GM23338 (cell line): ENCODE measurements at regions not wholly inside any gene's neighbourhood (a gene's known extent, or its start where the extent isn't known, plus 50 kb on each side); places are given as distances from the start of the nearest gene placed in this dataset.

Experiments
- ATAC-seq: fragments of 200-7000 bp; cut with Tn5 transposase; 3 replicates; pipeline ENCODE4 v1.9.1; 2020
- DNase-seq: peaks from one replicate; pipeline ENCODE4 v3.0.0-alpha.2; 2015; ENCODE audit warnings: low spot score
- H2AFZ ChIP-seq: fragments of 200-600 bp; sonication (generic); 2 replicates; pipeline ENCODE4 v1.8.0; 2016; ENCODE audit warnings: antibody characterized with exemption, mild to moderate bottlenecking, moderate library complexity
- H3F3A ChIP-seq: fragments of 200-600 bp; sonication (generic); replicated peaks from 2 replicates; pipeline ENCODE4 v1.8.0; 2017; ENCODE audit warnings: antibody characterized with exemption, mixed run types, low read depth
- H3K27ac ChIP-seq: fragments of 200-600 bp; sonication (generic); 2 replicates; pipeline ENCODE4 v1.6.1; 2016; ENCODE audit warnings: low read depth
- H3K27me3 ChIP-seq: fragments of 200-600 bp; sonication (generic); 2 replicates; pipeline ENCODE4 v1.8.0; 2016; ENCODE audit warnings: mild to moderate bottlenecking, mixed run types, moderate library complexity; ENCODE audit not compliant: insufficient read depth
- H3K36me3 ChIP-seq: fragments of 200-600 bp; sonication (generic); 2 replicates; pipeline ENCODE4 v1.8.0; 2016; ENCODE audit warnings: mild to moderate bottlenecking; ENCODE audit not compliant: insufficient read depth
- H3K4me1 ChIP-seq: fragments of 200-600 bp; sonication (generic); 2 replicates; pipeline ENCODE4 v1.8.0; 2016; ENCODE audit warnings: mild to moderate bottlenecking, moderate library complexity; ENCODE audit not compliant: insufficient read depth
- H3K4me2 ChIP-seq: fragments of 200-600 bp; sonication (generic); 2 replicates; pipeline ENCODE4 v1.7.1; 2017; ENCODE audit warnings: mixed run types
- H3K4me3 ChIP-seq: fragments of 200-600 bp; sonication (generic); 2 replicates; pipeline ENCODE4 v1.6.1; 2016; ENCODE audit warnings: mixed run types
- H3K79me2 ChIP-seq: fragments of 200-600 bp; sonication (generic); replicated peaks from 2 replicates; pipeline ENCODE4 v1.8.0; 2017; ENCODE audit warnings: mild to moderate bottlenecking; ENCODE audit not compliant: insufficient read depth
- H3K9me2 ChIP-seq: fragments of 200-600 bp; sonication (generic); 2 replicates; pipeline ENCODE4 v1.8.0; 2017; ENCODE audit not compliant: insufficient read depth
- H4K20me1 ChIP-seq: fragments of 200-600 bp; sonication (generic); replicated peaks from 2 replicates; pipeline ENCODE4 v1.8.0; 2017; ENCODE audit warnings: mild to moderate bottlenecking; ENCODE audit not compliant: insufficient read depth
- H3K27ac Mint-ChIP-seq: 2 replicates; pipeline ENCODE4 v1.8.0; 2020; ENCODE audit warnings: inconsistent platforms, mild to moderate bottlenecking, moderate library complexity, mixed read lengths
- H3K27me3 Mint-ChIP-seq: 3 replicates; pipeline ENCODE4 v1.8.0; 2022; ENCODE audit warnings: low read depth, mild to moderate bottlenecking, moderate library complexity, mixed read lengths, inconsistent platforms; ENCODE audit not compliant: insufficient read depth, poor library complexity
- H3K36me3 Mint-ChIP-seq: 3 replicates; pipeline ENCODE4 v1.8.0; 2021; ENCODE audit warnings: low read depth, mild to moderate bottlenecking, inconsistent platforms, moderate library complexity, mixed read lengths
- H3K4me1 Mint-ChIP-seq: 3 replicates; pipeline ENCODE4 v1.8.0; 2020; ENCODE audit warnings: mild to moderate bottlenecking, inconsistent platforms, mixed read lengths
- H3K4me3 Mint-ChIP-seq: 3 replicates; pipeline ENCODE4 v1.8.0; 2021; ENCODE audit warnings: moderate library complexity, mild to moderate bottlenecking, inconsistent platforms, mixed read lengths
- H3K9me3 Mint-ChIP-seq: 3 replicates; pipeline ENCODE4 v1.8.0; 2020; ENCODE audit warnings: moderate library complexity, mild to moderate bottlenecking, inconsistent platforms, mixed read lengths
- CREB1 ChIP-seq: fragments of 250-450 bp; sonication (Bioruptor Pico); IDR thresholded peaks from 2 replicates; pipeline ENCODE4 v1.5.0; 2020; ENCODE audit warnings: low read depth, mild to moderate bottlenecking, moderate library complexity
- CTCF ChIP-seq, 2 experiments: fragments of 200-600 bp in 1 of 2; sonication (generic) in 1 of 2; conservative IDR thresholded peaks; 2 replicates each; pipeline versions ENCODE4 v1.5.1 to v1.6.1; 2016 to 2017; ENCODE audit warnings: antibody characterized with exemption in 2 of 2, low read depth in 2 of 2, mild to moderate bottlenecking in 2 of 2, moderate library complexity in 1 of 2
- ETS1 ChIP-seq: IDR thresholded peaks from 2 replicates; pipeline ENCODE4 v1.6.1; 2016; ENCODE audit warnings: antibody characterized with exemption
- EZH2 ChIP-seq: fragments of 200-600 bp; sonication (generic); IDR thresholded peaks from one replicate; pipeline ENCODE4 v1.8.0; 2017; ENCODE audit warnings: antibody characterized with exemption, mild to moderate bottlenecking, low read depth; ENCODE audit not compliant: unreplicated experiment
- EZH2phosphoT487 ChIP-seq: fragments of 200-600 bp; sonication (generic); IDR thresholded peaks from one replicate; pipeline ENCODE4 v1.8.1; 2018; ENCODE audit warnings: antibody characterized with exemption; ENCODE audit not compliant: unreplicated experiment
- JUNB ChIP-seq: IDR thresholded peaks from one replicate; pipeline ENCODE4 v1.6.1; 2016; ENCODE audit warnings: antibody characterized with exemption; ENCODE audit not compliant: unreplicated experiment
- NANOG ChIP-seq: IDR thresholded peaks from 2 replicates; pipeline ENCODE4 v1.6.1; 2016; ENCODE audit warnings: antibody characterized with exemption, borderline replicate concordance
- POLR2AphosphoS5 ChIP-seq: IDR thresholded peaks from 2 replicates; pipeline ENCODE4 v1.6.1; 2016; ENCODE audit warnings: antibody characterized with exemption, low read depth
- REST ChIP-seq: IDR thresholded peaks from one replicate; pipeline ENCODE4 v1.6.1; 2018; ENCODE audit warnings: antibody characterized with exemption; ENCODE audit not compliant: unreplicated experiment
- STAT1 ChIP-seq: IDR thresholded peaks from one replicate; pipeline ENCODE4 v1.6.1; 2016; ENCODE audit warnings: antibody characterized with exemption; ENCODE audit not compliant: unreplicated experiment
- ZNF114 ChIP-seq: fragments of 250-450 bp; sonication (Bioruptor Pico); IDR thresholded peaks from 2 replicates; pipeline ENCODE4 v1.5.0; 2020; ENCODE audit warnings: mild to moderate bottlenecking, moderate library complexity
- ZNF331 ChIP-seq: fragments of 250-450 bp; sonication (Bioruptor Pico); IDR thresholded peaks from 2 replicates; pipeline ENCODE4 v1.5.0; 2020; ENCODE audit warnings: low read depth, mild to moderate bottlenecking, moderate library complexity
- TF ChIP-seq, protein P1 (sequence below): fragments of 250-450 bp; sonication (Bioruptor Pico); IDR thresholded peaks from 2 replicates; pipeline ENCODE4 v1.5.0; 2020; ENCODE audit warnings: mild to moderate bottlenecking, moderate library complexity

DNA sequence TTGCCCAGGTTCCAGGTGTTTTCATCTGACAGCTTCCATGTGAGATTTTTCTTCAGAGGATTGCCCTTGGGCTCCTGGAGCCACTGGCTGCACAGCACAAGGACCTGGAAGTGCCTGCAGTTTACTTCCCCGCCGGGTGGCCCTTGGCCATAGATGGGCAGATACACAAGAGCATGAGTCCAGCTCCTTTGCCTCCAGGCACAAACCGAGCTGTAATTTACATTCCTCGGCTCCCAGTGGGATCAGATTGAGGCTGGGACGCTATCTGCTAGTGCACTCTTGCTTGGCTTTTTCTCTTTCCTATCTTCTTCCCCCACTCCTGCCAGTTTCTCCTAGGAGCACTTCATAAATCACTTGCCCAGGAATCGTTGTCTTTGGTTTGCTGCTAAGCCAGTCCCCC, 85.4 kb upstream of the RALY start:
- no peaks in the 10 kb centered on the region for H3K4me1 ChIP-seq
- H3K4me3 ChIP-seq = no peak overlapping the region
- Mint-ChIP-seq H3K27me3 (peaks cover 2% of the 10 kb centered on the region), H3K4me1 (no peaks in the 10 kb centered on the region; the same call in 2 of the 3 replicates), H3K9me3 (no peaks in the 10 kb centered on the region), H3K27ac (no peak overlapping the region), H3K4me3 (no peak overlapping the region), H3K36me3 (no peaks in the 10 kb centered on the region)
- H3K27me3 ChIP-seq = no peaks in the 10 kb centered on the region
- no peaks in the 10 kb centered on the region for H3K36me3 ChIP-seq
- DNase-seq (no peak), ATAC-seq (no peak)
- H3K27ac ChIP-seq = no peak overlapping the region
- H3K9me2 ChIP-seq = no peaks in the 10 kb centered on the region
- peak overlapping the region; percentile 32; the same call in 1 of the 2 replicates for H2AFZ ChIP-seq
- no peak overlapping the region for H3K4me2 ChIP-seq
- TF ChIP-seq REST = no peak
- no peak for TF ChIP-seq CREB1 (CRISPR knock-in tag)
- TF ChIP-seq ETS1 = no peak
- TF ChIP-seq POLR2AphosphoS5 = no peak
- TF ChIP-seq NANOG = no peak
- no peak for TF ChIP-seq JUNB
- TF ChIP-seq CTCF (conservative IDR thresholded peaks at IDR 0.05; ENCODE audit: low read depth in 2 of 2) = no peak
- TF ChIP-seq EZH2 = no peak
- no peak for TF ChIP-seq ZNF114 (CRISPR knock-in tag)
- TF ChIP-seq EZH2phosphoT487 = no peak
- TF ChIP-seq ZNF331 (CRISPR knock-in tag) = no peak
- TF ChIP-seq, protein P1, sequence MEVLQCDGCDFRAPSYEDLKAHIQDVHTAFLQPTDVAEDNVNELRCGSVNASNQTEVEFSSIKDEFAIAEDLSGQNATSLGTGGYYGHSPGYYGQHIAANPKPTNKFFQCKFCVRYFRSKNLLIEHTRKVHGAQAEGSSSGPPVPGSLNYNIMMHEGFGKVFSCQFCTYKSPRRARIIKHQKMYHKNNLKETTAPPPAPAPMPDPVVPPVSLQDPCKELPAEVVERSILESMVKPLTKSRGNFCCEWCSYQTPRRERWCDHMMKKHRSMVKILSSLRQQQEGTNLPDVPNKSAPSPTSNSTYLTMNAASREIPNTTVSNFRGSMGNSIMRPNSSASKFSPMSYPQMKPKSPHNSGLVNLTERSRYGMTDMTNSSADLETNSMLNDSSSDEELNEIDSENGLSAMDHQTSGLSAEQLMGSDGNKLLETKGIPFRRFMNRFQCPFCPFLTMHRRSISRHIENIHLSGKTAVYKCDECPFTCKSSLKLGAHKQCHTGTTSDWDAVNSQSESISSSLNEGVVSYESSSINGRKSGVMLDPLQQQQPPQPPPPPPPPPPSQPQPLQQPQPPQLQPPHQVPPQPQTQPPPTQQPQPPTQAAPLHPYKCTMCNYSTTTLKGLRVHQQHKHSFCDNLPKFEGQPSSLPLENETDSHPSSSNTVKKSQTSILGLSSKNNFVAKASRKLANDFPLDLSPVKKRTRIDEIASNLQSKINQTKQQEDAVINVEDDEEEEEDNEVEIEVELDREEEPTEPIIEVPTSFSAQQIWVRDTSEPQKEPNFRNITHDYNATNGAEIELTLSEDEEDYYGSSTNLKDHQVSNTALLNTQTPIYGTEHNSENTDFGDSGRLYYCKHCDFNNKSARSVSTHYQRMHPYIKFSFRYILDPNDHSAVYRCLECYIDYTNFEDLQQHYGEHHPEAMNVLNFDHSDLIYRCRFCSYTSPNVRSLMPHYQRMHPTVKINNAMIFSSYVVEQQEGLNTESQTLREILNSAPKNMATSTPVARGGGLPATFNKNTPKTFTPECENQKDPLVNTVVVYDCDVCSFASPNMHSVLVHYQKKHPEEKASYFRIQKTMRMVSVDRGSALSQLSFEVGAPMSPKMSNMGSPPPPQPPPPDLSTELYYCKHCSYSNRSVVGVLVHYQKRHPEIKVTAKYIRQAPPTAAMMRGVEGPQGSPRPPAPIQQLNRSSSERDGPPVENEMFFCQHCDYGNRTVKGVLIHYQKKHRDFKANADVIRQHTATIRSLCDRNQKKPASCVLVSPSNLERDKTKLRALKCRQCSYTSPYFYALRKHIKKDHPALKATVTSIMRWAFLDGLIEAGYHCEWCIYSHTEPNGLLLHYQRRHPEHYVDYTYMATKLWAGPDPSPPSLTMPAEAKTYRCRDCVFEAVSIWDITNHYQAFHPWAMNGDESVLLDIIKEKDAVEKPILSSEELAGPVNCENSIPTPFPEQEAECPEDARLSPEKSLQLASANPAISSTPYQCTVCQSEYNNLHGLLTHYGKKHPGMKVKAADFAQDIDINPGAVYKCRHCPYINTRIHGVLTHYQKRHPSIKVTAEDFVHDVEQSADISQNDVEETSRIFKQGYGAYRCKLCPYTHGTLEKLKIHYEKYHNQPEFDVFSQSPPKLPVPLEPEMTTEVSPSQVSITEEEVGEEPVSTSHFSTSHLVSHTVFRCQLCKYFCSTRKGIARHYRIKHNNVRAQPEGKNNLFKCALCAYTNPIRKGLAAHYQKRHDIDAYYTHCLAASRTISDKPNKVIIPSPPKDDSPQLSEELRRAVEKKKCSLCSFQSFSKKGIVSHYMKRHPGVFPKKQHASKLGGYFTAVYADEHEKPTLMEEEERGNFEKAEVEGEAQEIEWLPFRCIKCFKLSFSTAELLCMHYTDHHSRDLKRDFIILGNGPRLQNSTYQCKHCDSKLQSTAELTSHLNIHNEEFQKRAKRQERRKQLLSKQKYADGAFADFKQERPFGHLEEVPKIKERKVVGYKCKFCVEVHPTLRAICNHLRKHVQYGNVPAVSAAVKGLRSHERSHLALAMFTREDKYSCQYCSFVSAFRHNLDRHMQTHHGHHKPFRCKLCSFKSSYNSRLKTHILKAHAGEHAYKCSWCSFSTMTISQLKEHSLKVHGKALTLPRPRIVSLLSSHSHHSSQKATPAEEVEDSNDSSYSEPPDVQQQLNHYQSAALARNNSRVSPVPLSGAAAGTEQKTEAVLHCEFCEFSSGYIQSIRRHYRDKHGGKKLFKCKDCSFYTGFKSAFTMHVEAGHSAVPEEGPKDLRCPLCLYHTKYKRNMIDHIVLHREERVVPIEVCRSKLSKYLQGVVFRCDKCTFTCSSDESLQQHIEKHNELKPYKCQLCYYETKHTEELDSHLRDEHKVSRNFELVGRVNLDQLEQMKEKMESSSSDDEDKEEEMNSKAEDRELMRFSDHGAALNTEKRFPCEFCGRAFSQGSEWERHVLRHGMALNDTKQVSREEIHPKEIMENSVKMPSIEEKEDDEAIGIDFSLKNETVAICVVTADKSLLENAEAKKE = no peak
- TF ChIP-seq STAT1 = no peak
- no peaks in the 10 kb centered on the region for H3K79me2 ChIP-seq
- no peaks in the 10 kb centered on the region for H4K20me1 ChIP-seq
- H3F3A ChIP-seq = no peaks in the 10 kb centered on the region
